ENCODE measurements at regions not wholly inside any gene's neighbourhood (a gene's known extent, or its start where the extent isn't known, plus 50 kb on each side); places are given as distances from the start of the nearest gene placed in this dataset.
"Not testable (repeated sequence)": the region's sequence is repeated elsewhere in the genome, so short reads cannot be mapped to it uniquely, and the experiment has no call there.

DNA sequence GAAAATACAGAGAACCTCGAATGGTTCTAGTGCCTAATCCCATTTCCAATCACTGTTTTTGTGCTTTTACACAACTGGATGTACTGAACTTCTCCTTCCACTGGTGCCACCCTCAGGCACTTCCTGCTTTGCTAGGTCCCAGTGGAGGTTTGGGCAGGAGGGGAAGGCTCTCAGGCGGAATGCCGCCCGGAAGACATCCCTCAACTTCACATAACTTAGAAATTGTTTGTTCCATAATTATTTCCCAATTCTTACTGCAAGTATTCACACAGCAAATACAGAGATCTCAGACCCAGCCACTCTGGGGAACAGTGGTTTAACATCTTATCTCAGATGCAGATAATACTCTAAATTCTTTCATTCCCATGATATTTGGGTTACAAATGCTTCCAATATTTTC is 195.7 kb upstream of the IPO5 start:
- Histone ChIP-seq H3K36me3 (no peaks in the 10 kb centered on the region), H3K27me3 (no peaks in the 10 kb centered on the region), H3K27ac (no peak overlapping the region), H3K4me1 (no peaks in the 10 kb centered on the region), H3K9me3 (peaks cover 0 to 3% of the 10 kb centered on the region in 2 donors), H3K4me3 (no peak overlapping the region)
- intact Hi-C loops (cut with DNase I): no loop called here
- TF ChIP-seq, protein P1, sequence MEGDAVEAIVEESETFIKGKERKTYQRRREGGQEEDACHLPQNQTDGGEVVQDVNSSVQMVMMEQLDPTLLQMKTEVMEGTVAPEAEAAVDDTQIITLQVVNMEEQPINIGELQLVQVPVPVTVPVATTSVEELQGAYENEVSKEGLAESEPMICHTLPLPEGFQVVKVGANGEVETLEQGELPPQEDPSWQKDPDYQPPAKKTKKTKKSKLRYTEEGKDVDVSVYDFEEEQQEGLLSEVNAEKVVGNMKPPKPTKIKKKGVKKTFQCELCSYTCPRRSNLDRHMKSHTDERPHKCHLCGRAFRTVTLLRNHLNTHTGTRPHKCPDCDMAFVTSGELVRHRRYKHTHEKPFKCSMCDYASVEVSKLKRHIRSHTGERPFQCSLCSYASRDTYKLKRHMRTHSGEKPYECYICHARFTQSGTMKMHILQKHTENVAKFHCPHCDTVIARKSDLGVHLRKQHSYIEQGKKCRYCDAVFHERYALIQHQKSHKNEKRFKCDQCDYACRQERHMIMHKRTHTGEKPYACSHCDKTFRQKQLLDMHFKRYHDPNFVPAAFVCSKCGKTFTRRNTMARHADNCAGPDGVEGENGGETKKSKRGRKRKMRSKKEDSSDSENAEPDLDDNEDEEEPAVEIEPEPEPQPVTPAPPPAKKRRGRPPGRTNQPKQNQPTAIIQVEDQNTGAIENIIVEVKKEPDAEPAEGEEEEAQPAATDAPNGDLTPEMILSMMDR (IDR thresholded peaks at IDR 0.05): no peak
- DNase-seq (peak in 1 of 4 donors; percentile 7), ATAC-seq (no peak)

DNA sequence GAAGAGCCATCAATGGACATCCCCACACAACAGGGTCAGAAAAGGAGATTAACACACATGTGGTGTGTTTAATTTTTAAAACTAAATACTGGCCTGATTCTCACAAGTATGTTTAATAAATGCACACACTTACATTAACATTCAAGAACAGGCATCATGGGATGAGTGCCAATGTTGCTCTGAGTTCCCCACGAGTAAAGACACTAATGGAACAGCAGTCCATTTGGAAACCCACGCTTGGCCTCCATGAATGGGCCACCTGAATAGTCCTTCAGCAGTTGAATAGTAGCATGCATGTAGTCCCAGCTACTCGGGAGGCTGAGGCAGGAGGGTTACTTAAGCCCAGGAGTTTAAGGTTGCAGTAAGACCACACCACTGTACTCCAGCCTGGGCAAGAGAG is 195.2 kb upstream of the IPO5 start:
- H3K4me1 ChIP-seq: no peaks in the 10 kb centered on the region
- H3K27me3 ChIP-seq: no peaks in the 10 kb centered on the region
- no peak for ATAC-seq
- TF ChIP-seq, protein P1 (IDR thresholded peaks at IDR 0.05): no peak
- intact Hi-C loops (cut with DNase I): no loop called here
- H3K36me3 ChIP-seq: no peaks in the 10 kb centered on the region
- peak in 1 of 4 donors; percentile 22 for DNase-seq
- H3K4me3 ChIP-seq: no peak overlapping the region
- no peak overlapping the region for H3K27ac ChIP-seq
- H3K9me3 ChIP-seq: peaks cover 0 to 6% of the 10 kb centered on the region in 2 donors

DNA sequence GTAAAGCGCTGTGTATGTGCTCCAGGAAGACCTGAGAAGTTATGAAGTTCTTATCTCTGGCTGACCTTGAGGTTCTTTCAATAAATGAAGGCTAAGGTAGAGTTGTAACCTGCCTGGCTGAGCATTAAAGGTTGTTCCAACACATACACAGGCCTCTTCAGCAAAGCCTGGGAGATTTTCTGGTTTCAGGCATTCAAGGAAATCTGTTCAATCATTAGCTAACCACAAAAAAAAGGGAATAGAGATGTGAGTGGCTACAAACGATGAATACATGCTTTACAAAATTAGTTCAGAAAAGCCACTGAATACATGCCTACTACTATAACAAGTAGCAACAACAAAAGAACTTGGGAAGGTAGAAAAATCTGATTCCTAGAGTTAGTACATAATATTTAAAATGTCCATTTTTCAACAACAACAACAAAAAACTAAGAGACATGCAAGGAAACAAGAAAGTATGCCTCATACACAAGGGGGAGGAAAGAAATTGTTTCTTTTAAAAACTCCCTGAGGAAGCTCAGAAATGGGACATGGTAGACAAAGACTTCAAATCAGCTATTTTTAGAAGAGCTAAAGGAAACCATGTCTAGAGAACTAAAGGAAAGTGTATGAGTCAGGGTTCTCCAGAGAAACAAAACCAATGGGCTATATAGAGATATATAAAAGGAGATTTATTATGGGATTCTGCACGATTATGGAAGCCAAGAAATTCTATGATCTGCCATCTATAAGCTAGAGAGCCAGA is 191.5 kb upstream of the IPO5 start:
- Histone ChIP-seq H3K27me3 (no peaks in the 10 kb centered on the region), H3K4me1 (no peaks in the 10 kb centered on the region), H3K9me3 (peaks cover 0 to 9% of the 10 kb centered on the region in 2 donors), H3K27ac (no peak overlapping the region), H3K4me3 (no peak overlapping the region), H3K36me3 (no peaks in the 10 kb centered on the region)
- no peak for ATAC-seq
- DNase-seq: no peak
- intact Hi-C loops (cut with DNase I): no loop called here
- TF ChIP-seq, protein P1 (IDR thresholded peaks at IDR 0.05): no peak

DNA sequence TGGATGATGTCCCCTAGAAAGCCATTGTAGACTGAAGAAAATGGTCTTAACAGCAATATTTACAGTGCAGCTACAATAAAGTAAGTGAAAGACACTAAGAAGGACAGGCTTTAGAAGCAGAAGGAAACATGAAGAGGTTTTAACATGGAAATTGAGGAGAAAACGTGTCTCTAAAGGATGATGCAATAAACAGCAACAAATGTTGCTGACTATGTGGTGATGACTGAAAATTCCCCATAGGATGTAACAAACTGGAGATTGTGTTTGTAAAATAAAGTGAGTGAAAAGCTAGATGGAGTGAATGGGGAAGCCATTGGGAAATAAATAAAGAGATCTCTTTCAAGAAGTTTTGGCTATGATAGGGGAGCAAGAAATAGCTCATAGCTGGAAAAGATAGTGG is 186.7 kb upstream of the IPO5 start:
- TF ChIP-seq, protein P1 (IDR thresholded peaks at IDR 0.05): no peak
- no peak overlapping the region for H3K4me3 ChIP-seq
- H3K27ac ChIP-seq: no peak overlapping the region
- H3K27me3 ChIP-seq: no peaks in the 10 kb centered on the region
- no peaks in the 10 kb centered on the region for H3K4me1 ChIP-seq
- intact Hi-C loops (cut with DNase I): no loop called here
- H3K9me3 ChIP-seq: peaks cover 0 to 9% of the 10 kb centered on the region in 2 donors
- DNase-seq (no peak), ATAC-seq (no peak)
- no peaks in the 10 kb centered on the region for H3K36me3 ChIP-seq

DNA sequence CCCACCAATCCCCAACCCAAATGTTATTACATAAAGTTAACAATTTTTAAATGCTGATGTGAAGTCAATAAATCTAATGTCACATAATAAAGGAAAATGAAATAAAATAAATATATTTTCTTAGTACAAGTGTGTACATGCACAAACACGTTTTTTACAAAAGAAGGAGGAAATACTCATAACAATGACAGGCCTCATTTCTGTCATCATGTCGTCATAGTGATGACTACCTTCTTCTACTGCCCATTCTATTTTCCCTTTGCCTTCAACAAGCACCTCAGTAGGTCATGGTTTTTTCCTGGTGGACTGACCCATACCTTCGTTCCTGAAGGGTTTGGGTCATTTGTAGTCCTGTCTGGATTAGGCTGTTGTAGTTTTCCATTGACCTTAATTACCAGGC is 185.3 kb upstream of the IPO5 start:
- Histone ChIP-seq H3K9me3 (peaks cover 0 to 3% of the 10 kb centered on the region in 2 donors), H3K27ac (no peak overlapping the region), H3K27me3 (no peaks in the 10 kb centered on the region), H3K36me3 (no peaks in the 10 kb centered on the region), H3K4me3 (no peak overlapping the region), H3K4me1 (no peaks in the 10 kb centered on the region)
- intact Hi-C loops (cut with DNase I): no loop called here
- ATAC-seq: no peak
- TF ChIP-seq, protein P1 (IDR thresholded peaks at IDR 0.05): no peak
- DNase-seq: no peak

DNA sequence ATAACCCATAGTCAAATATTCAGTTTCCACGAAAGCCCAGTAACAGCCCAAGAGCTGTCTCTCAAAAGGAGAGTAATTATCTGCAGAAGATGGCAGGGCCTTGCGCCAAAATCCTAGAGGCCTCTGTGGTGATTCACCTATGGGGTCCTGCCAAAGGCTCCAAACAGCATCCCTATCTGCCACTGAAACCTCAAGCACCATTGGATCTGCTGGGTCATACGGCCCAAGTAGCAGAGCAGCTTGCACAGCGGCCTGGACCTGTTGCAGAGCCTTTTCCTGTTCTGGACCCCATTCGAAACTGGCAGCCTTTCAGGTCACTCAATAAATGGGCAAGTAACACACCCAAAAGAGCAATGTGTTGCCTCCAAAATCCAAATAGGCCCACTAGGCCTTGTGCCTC is 183.2 kb upstream of the IPO5 start:
- H3K4me3 ChIP-seq; ATAC-seq; intact Hi-C loops (cut with DNase I); H3K27ac ChIP-seq; DNase-seq; H3K36me3 ChIP-seq; H3K4me1 ChIP-seq; H3K27me3 ChIP-seq; H3K9me3 ChIP-seq: not testable (repeated sequence)

DNA sequence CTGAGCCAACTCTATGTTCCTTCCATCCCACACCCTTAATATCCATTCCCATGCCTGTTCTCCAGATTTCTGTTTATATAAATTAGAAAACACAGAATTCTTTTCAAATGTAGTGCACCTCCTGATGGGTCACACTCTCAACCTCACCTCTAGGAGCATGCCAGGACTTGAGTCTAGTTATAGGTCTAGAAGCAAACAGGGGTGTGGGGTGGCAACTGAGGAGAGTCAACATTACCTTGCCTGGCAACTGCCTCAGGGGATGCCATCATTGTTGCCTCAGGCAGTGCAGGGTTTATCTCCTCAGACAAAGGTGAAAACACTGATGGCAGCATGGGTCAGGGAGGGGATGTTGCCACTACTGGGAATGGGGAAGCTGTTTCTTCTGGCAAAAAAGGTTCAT is 181.0 kb upstream of the IPO5 start:
- intact Hi-C loops (cut with DNase I); H3K9me3 ChIP-seq; H3K4me1 ChIP-seq; DNase-seq; H3K4me3 ChIP-seq; H3K36me3 ChIP-seq; H3K27me3 ChIP-seq; H3K27ac ChIP-seq; ATAC-seq: not testable (repeated sequence)

DNA sequence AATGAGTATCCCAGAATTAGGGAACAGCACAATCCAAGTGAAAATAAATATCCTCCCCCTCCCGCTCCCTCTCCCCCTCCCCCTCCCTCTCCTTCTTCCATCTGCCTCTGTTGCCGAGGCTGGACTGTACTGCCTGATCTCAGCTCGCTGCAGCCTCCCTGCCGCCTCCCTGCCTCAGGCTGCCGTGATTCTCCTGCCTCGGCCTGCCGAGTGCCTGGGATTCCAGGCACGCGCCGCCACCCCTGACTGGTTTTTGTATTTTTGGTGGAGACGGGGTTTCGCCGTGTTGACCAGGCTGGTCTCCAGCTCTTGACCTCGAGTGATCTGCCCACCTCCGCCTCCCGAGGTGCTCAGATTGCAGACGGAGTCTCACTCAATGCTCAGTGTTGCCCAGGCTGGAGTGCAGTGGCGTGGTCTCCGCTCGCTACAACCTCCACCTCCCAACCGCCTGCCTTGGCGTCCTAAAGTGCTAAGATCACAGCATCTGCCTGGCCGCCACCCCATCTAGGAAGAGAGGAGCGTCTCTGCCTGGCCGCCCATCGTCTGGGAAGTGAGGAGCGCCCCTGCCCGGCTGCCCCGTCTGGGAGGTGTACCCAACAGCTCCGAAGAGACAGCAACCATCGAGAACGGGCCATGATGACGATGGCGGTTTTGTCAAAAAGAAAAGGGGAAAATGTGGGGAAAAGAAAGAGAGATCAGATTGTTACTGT is 178.9 kb upstream of the IPO5 start:
- ATAC-seq; H3K27ac ChIP-seq; DNase-seq; H3K27me3 ChIP-seq; H3K4me3 ChIP-seq; H3K36me3 ChIP-seq; H3K4me1 ChIP-seq; intact Hi-C loops (cut with DNase I); H3K9me3 ChIP-seq: not testable (repeated sequence)
